Retina (tissue), 1 donor: ENCODE measurements at regions not wholly inside any gene's neighbourhood (a gene's known extent, or its start where the extent isn't known, plus 50 kb on each side); places are given as distances from the start of the nearest gene placed in this dataset.
A peak's percentile ranks its signal among the peaks of the same experiment; 100 is the strongest.
"Not testable (repeated sequence)": the region's sequence is repeated elsewhere in the genome, so short reads cannot be mapped to it uniquely, and the experiment has no call there.

Experiments
- DNase-seq: peaks from one replicate; pipeline ENCODE4 v3.0.0-alpha.2; 2016

GRCh38 chr13:62280590-62280989, 864.9 kb upstream of the PCDH20 start:
- no peak for DNase-seq

- DNase-seq: no peak
Measured at GRCh38 chr13:62278271-62278670, 862.6 kb upstream of the PCDH20 start.

- DNase-seq: no peak
Measured at GRCh38 chr13:62251734-62252133, 836.1 kb upstream of the PCDH20 start.

- no peak for DNase-seq
Measured at GRCh38 chr13:62250501-62251201, 835.0 kb upstream of the PCDH20 start.

GRCh38 chr13:62246581-62246980, 830.9 kb upstream of the PCDH20 start:
- no peak for DNase-seq

GRCh38 chr13:62243106-62243505, 827.5 kb upstream of the PCDH20 start:
- DNase-seq: no peak

- DNase-seq: no peak
Measured at GRCh38 chr13:62234780-62235440, 819.3 kb upstream of the PCDH20 start.

GRCh38 chr13:62210951-62211350, 795.3 kb upstream of the PCDH20 start:
- DNase-seq: no peak

- peak; percentile 21 for DNase-seq
Measured at GRCh38 chr13:62209529-62209928, 793.9 kb upstream of the PCDH20 start.

- DNase-seq: no peak
Measured at GRCh38 chr13:62207388-62207787, 791.7 kb upstream of the PCDH20 start.

- no peak for DNase-seq
Measured at GRCh38 chr13:62206165-62206564, 790.5 kb upstream of the PCDH20 start.

GRCh38 chr13:62205273-62205672, 789.6 kb upstream of the PCDH20 start:
- no peak for DNase-seq

- no peak for DNase-seq
Measured at GRCh38 chr13:62194371-62194770, 778.7 kb upstream of the PCDH20 start.

GRCh38 chr13:62193919-62194318, 778.3 kb upstream of the PCDH20 start:
- DNase-seq: no peak

- DNase-seq: no peak
Measured at GRCh38 chr13:62185631-62186255, 770.1 kb upstream of the PCDH20 start.

- no peak for DNase-seq
Measured at GRCh38 chr13:62176051-62176450, 760.4 kb upstream of the PCDH20 start.

GRCh38 chr13:62173958-62174357, 758.3 kb upstream of the PCDH20 start:
- DNase-seq: no peak

GRCh38 chr13:62171697-62172096, 756.0 kb upstream of the PCDH20 start:
- DNase-seq: no peak

- DNase-seq: no peak
Measured at GRCh38 chr13:62168891-62169290, 753.2 kb upstream of the PCDH20 start.

- no peak for DNase-seq
Measured at GRCh38 chr13:62167650-62168172, 752.1 kb upstream of the PCDH20 start.

GRCh38 chr13:62162860-62163259, 747.2 kb upstream of the PCDH20 start:
- DNase-seq: no peak

GRCh38 chr13:62158520-62158919, 742.9 kb upstream of the PCDH20 start:
- DNase-seq: no peak

- DNase-seq: not testable (repeated sequence)
Measured at GRCh38 chr13:62151724-62152123, 736.1 kb upstream of the PCDH20 start.

- DNase-seq: no peak
Measured at GRCh38 chr13:62142048-62142447, 726.4 kb upstream of the PCDH20 start.
